ENCODE measurements at regions not wholly inside any gene's neighbourhood (a gene's known extent, or its start where the extent isn't known, plus 50 kb on each side); places are given as distances from the start of the nearest gene placed in this dataset.

- H3K4me1 ChIP-seq (ENCODE audit: control insufficient read depth, extremely low read depth, insufficient read depth, low read length), result no peaks in the 10 kb centered on the region
- no TSS peak for BruUV-seq (replicated peaks)
- FAIRE-seq, result no peak
These were observed 169.2 kb downstream of the CAPZA3 start for GRCh38 chr12:18907127-18907526.

More at GRCh38 chr12:18907127-18907526, 169.2 kb downstream of the CAPZA3 start:
- DNase-seq (ENCODE audit: low read depth, low spot score), result no peak
- no peak overlapping the region for H3K27ac ChIP-seq (ENCODE audit: insufficient read depth, low read depth, low read length)
- TF ChIP-seq GATA2 (IDR thresholded peaks at IDR 0.05; ENCODE audit: insufficient read depth, insufficient read length, low read depth, low read length) (no peak), CTCF (IDR thresholded peaks at IDR 0.05; ENCODE audit: extremely low read depth in 1 of 2, insufficient read depth in 1 of 2, low read depth in 1 of 2, low read length in 2 of 2) (no peak), EZH2 (IDR thresholded peaks at IDR 0.05; ENCODE audit: borderline replicate concordance, low read depth, low read length, severe bottlenecking) (no peak), MYC (IDR thresholded peaks at IDR 0.05; ENCODE audit: low read depth, low read length) (no peak), POLR2A (IDR thresholded peaks at IDR 0.05; ENCODE audit: low read depth, low read length) (no peak), FOS (IDR thresholded peaks at IDR 0.05; ENCODE audit: borderline replicate concordance, insufficient read depth, low read length) (no peak), POLR2AphosphoS5 (IDR thresholded peaks at IDR 0.05; ENCODE audit: insufficient read depth, low read depth, low read length) (no peak), JUN (IDR thresholded peaks at IDR 0.05; ENCODE audit: borderline replicate concordance, insufficient read depth, insufficient read length, low read depth) (no peak)
- TF ChIP-seq, protein P1, sequence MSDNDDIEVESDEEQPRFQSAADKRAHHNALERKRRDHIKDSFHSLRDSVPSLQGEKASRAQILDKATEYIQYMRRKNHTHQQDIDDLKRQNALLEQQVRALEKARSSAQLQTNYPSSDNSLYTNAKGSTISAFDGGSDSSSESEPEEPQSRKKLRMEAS (IDR thresholded peaks at IDR 0.05; ENCODE audit: insufficient read depth, insufficient read length), result no peak
- H2AFZ ChIP-seq (ENCODE audit: low read depth, low read length), result no peak overlapping the region
- dilution Hi-C loops (cut with MboI; ENCODE audit: extremely low pct_ligation_motif_present, low sequenced_read_pairs) (no loop called here), intact Hi-C loops (cut with micrococcal nuclease) (no loop called here)
- H3K27me3 ChIP-seq (ENCODE audit: control insufficient read depth in 2 of 2, insufficient read depth in 2 of 2, low read length in 2 of 2), result no peaks in the 10 kb centered on the region
- H3K4me3 ChIP-seq (replicated peaks in 1 of 3; ENCODE audit: insufficient read depth in 1 of 3, low read depth in 1 of 3, low read length in 3 of 3), result no peak overlapping the region
- no peaks in the 10 kb centered on the region for H4K20me1 ChIP-seq (replicated peaks; ENCODE audit: control insufficient read depth, extremely low read depth, insufficient read depth, low read length)
- ChIA-PET CTCF (no interaction called here), POLR2A (no interaction called here)
- no peaks in the 10 kb centered on the region for H3K36me3 ChIP-seq (ENCODE audit: control insufficient read depth in 2 of 2, extremely low read depth in 1 of 2, insufficient read depth in 2 of 2, low read length in 2 of 2)
- H3K79me2 ChIP-seq (ENCODE audit: control insufficient read depth, insufficient read depth, low read length), result no peaks in the 10 kb centered on the region
- H3K4me2 ChIP-seq (ENCODE audit: insufficient read depth, low read length), result no peak overlapping the region
- no peaks in the 10 kb centered on the region for H3K9me1 ChIP-seq (replicated peaks; ENCODE audit: control insufficient read depth, extremely low read depth, insufficient read depth, low read length)
- H3K9ac ChIP-seq (replicated peaks; ENCODE audit: extremely low read depth, insufficient read depth, low read length), result no peak overlapping the region
- H3K9me3 ChIP-seq (replicated peaks; ENCODE audit: control insufficient read depth, insufficient read depth, low read length), result no peaks in the 10 kb centered on the region
